ENCODE measurements at regions not wholly inside any gene's neighbourhood (a gene's known extent, or its start where the extent isn't known, plus 50 kb on each side); places are given as distances from the start of the nearest gene placed in this dataset.

GRCh38 chr2:172344159-172344558 lies 83.2 kb upstream of the ITGA6 start:
- no peak for TF ChIP-seq CTCF (conservative IDR thresholded peaks at IDR 0.05 in 1 of 2, IDR thresholded peaks at IDR 0.05 in 1 of 2; ENCODE audit: low read depth in 1 of 2, low read length in 2 of 2)
- no peak for TF ChIP-seq EZH2 (IDR thresholded peaks at IDR 0.05; ENCODE audit: low read length, missing control alignments)
